NCI-H748 (cell line): ENCODE measurements at regions not wholly inside any gene's neighbourhood (a gene's known extent, or its start where the extent isn't known, plus 50 kb on each side); places are given as distances from the start of the nearest gene placed in this dataset.
A peak's percentile ranks its signal among the peaks of the same experiment; 100 is the strongest.

ENCODE experiments used
- DNase-seq: peaks from one replicate; lab custom pipeline; 2025; ENCODE audit not compliant: unreplicated experiment; lab: John Stamatoyannopoulos, UW

- DNase-seq = peak; percentile 98
These were observed 175.5 kb upstream of the MVB12B start for GRCh38 chr9:126151031-126151685.

DNA sequence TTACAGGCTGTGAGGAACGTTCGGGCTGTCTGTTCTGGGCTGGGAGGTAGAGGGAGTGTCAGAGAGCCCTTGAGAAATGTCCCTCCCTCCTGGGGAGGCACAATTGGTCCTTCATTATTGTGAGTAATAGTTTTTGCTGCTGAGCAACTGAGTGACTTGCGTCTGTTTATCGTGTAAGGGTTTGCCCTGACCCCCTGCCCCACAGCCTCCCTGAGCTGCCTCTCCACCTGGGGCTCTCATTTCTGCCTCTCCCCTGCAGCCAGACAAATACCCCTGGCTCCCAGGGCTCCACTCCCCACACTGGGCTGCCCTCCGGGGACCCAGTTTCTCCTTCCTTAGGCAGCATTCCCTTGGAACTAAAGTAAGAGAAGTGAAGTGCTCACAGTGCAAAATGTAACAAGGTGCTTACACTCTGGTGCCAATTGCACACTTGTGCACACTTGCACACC is 174.9 kb upstream of the MVB12B start:
- DNase-seq = peak; percentile 85

GRCh38 chr9:126152622-126153362 is 173.8 kb upstream of the MVB12B start:
- no peak for DNase-seq

- no peak for DNase-seq
These were observed 173.2 kb upstream of the MVB12B start for GRCh38 chr9:126153382-126153781.

DNA sequence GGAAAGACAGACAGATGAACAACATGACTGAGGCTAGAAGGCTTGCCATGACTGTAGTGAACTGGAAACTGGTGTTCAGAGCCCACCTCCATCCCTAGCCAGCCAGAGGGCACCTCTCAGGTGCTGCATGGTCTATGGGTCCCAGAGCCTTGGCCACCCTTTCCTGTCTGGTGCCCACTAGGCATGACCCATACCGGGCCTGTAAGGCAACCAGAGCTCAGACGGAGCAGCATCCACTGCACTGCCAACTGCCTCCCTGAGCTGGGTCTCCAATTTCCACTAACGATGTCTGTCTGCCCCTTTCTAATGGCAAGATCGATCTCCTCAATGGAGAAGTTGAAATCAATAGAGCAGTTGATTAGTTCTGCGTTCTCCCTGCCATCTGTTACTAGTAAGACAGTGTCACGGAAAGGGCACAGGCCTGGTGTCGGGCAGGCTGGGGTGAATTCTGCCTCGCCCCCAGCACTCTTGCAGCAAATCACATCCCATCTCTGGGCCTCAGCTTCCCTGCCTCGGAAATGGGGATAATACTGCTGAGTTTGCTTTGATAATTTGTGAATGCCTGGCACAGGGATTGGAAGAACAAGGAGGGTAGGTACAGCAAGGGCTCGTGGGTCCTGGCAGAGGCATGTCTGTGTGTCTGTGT is 172.3 kb upstream of the MVB12B start:
- no peak for DNase-seq

DNA sequence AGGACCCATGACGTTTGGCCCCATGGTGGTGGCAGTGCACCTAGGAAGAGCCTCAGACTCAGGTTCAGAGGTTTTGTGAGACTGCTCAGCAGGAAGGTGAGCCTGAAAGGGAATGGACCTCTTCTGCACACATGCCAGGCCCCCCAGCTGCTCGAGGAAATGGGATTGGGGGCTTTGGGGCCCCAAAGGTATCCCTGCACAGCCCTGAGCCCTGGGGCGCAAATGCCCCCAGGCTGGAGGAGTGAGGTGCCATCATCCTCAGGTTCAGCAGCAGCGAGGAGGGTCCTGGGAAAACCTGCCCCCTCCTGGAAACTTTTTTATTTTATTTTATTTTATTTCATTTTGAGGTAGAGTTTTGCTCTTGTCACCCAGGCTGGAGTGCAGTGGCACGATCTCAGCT is 171.8 kb upstream of the MVB12B start:
- DNase-seq = no peak

GRCh38 chr9:126155756-126156664 is 170.6 kb upstream of the MVB12B start:
- DNase-seq = no peak

- DNase-seq = no peak
These were observed 169.7 kb upstream of the MVB12B start for GRCh38 chr9:126156898-126157297.

- DNase-seq = peak; percentile 11
These were observed 169.2 kb upstream of the MVB12B start for GRCh38 chr9:126157423-126157822.

DNA sequence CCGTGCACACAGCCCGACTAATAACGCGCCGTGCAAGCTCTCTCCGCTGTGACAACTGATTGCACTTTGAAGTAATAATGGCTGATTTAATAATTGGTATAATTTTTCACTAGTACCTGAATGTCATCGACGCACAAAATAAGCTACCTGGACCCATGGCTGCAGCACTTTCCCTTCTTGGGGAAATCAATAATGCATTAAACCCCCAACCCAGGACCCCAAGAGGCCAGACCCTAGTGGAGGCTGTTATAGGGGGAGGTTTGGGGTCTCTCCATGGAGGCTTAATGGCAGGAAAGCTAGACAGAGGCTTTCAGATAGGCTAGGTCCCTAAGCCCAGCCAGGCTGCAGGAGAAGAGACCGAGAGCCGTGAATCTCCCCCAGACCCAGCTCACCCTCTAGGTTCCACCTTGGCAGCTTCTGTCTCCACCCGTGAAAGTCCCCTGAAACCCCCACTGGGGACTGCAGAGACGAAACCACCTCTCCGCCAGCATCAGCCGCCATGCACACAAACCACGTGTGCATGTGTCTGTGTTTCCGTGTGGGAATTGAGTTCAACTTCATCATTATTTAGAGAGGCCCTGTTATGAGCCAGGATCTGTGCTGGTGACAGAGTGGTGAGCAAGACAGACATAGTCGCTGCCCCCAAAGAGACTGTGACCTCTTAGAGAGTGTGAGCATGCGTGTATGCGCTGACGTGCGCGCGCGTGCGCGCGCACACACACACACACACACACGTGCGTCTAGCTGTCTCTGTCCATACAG is 168.6 kb upstream of the MVB12B start:
- no peak for DNase-seq

- DNase-seq = no peak
These were observed 167.8 kb upstream of the MVB12B start for GRCh38 chr9:126158588-126159429.

DNA sequence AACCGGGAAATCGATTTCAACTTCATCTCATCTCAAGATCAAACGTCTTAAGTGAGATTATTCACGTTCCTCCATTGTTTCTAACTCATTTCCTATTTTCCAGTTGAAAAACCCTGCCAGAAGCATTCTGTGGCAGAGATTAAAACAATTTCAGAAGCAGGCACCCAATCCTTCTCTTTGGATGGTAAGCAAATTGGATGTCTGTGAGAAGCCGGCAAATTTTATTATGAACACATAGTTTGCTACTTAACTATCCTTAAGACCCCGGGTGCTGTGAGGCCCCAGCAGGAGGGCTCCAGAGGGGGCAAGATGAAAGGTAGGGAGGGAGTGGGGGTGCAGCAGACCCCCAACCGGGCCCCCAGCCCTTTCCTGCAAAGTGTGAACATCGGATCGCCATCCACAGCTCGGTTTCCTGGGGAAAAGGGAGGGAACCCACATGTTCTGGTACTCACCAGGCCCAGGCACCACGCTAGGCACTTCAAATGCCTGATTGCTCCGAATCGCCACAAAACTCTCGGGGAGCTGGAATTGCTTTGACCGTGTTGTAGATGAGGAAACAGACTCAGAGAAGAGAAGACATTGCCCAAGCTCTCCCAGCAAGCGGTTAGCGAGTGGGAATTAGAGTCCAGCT is 167.1 kb upstream of the MVB12B start:
- DNase-seq = no peak

GRCh38 chr9:126160067-126160853 is 166.4 kb upstream of the MVB12B start:
- DNase-seq = no peak

GRCh38 chr9:126160854-126161329 is 165.7 kb upstream of the MVB12B start:
- no peak for DNase-seq

GRCh38 chr9:126162611-126163381 is 163.8 kb upstream of the MVB12B start:
- DNase-seq = no peak

DNA sequence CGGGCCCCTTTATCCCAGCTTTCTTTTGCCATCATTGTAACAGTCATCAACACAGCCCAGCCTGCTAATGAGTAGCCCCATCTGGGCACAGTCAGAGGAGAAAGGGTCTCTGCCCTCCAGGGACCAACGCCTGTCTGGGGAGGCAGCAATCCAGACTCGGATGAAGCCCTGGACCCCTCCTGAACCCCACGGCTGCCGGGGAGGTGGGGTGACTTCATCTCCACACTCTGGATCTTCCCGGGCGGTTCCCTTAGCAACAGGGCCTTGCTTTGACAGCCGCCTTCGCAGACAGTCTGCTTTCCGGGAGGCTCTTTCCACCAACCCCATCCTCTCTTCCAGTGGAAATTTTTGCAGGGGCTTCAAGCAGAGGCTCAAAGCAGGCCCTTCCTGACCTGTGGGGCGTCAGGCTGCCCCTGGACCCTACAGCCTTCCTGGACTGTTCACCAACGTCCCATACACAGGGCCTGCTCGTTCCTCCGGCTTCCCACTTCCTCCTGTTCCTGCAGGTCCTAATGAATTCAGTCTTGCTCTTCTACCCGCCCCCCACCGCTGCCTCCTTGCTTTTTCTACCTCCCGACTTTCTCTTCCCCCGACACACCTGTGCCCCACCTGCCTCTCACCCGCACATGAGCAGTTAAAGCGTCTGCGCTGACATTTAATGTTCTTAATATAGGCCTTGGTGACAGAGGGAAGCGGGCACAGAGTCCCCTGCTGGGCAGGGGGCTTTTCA is 161.7 kb upstream of the MVB12B start:
- DNase-seq = no peak

DNA sequence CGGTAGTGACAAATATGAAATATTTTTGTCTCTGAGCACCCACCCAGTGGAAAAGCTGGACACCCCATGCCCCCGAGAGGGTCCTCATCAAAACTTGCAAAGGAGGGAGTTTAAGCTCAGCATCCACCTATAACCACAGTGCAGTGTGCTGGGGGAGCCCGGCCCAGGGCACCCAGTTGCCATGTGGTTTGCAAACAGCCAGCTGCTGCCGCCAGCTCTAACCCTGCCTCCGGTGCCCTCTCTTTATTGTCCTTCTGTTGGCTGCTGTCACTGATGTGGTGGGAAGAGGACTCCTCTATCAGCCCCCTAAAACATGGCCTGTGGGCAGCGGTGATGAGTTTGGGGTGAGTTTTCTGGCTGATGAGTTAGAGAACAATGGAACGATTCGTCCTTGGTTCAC is 160.9 kb upstream of the MVB12B start:
- DNase-seq = no peak
